Esophagus (tissue), 2 donors: ENCODE measurements at regions not wholly inside any gene's neighbourhood (a gene's known extent, or its start where the extent isn't known, plus 50 kb on each side); places are given as distances from the start of the nearest gene placed in this dataset.
"Not testable (repeated sequence)": the region's sequence is repeated elsewhere in the genome, so short reads cannot be mapped to it uniquely, and the experiment has no call there.

Source experiments
- H3K27ac ChIP-seq, 2 donors: one replicate each; pipeline ENCODE4 v1.5.1; 2013; ENCODE audit warnings: low read depth in 2 of 2, mild to moderate bottlenecking in 2 of 2, inconsistent platforms in 1 of 2, low read length in 1 of 2, moderate library complexity in 1 of 2
- H3K27me3 ChIP-seq, 2 donors: one replicate each; pipeline ENCODE4 v1.6.1; 2013; ENCODE audit warnings: low read length in 2 of 2, control low read depth in 1 of 2, mild to moderate bottlenecking in 1 of 2; ENCODE audit not compliant: insufficient read depth in 2 of 2, control insufficient read depth in 1 of 2
- H3K36me3 ChIP-seq, 2 donors: one replicate each; pipeline ENCODE4 v1.6.1; 2013; ENCODE audit warnings: low read length in 1 of 2; ENCODE audit not compliant: control insufficient read depth in 2 of 2, insufficient read depth in 2 of 2
- H3K4me1 ChIP-seq, 2 donors: one replicate each; pipeline ENCODE4 v1.6.1; 2013; ENCODE audit warnings: low read length in 1 of 2; ENCODE audit not compliant: control insufficient read depth in 2 of 2, insufficient read depth in 2 of 2
- H3K4me3 ChIP-seq, 2 donors: one replicate each; pipeline ENCODE4 v1.5.1; 2013; ENCODE audit warnings: low read length in 2 of 2, mild to moderate bottlenecking in 2 of 2, low read depth in 1 of 2, moderate library complexity in 1 of 2
- H3K9me3 ChIP-seq, 2 donors: one replicate each; pipeline ENCODE4 v1.6.1; 2013; ENCODE audit warnings: mild to moderate bottlenecking in 2 of 2, low read depth in 1 of 2, low read length in 1 of 2, moderate library complexity in 1 of 2; ENCODE audit not compliant: control insufficient read depth in 2 of 2, insufficient read depth in 1 of 2
- WGBS, 2 donors: extraction: QIAGEN DNeasy Blood & Tissue Kit; methylation state at CpG; one replicate each; pipeline ENCODE4 v1.1.7; 2013; 5-methylcytosine and 5-hydroxymethylcytosine counted together
- donor health status: healthy with polysubstance abuse.
- donor health status: Bipolar disorder and iron deficiency.

DNA sequence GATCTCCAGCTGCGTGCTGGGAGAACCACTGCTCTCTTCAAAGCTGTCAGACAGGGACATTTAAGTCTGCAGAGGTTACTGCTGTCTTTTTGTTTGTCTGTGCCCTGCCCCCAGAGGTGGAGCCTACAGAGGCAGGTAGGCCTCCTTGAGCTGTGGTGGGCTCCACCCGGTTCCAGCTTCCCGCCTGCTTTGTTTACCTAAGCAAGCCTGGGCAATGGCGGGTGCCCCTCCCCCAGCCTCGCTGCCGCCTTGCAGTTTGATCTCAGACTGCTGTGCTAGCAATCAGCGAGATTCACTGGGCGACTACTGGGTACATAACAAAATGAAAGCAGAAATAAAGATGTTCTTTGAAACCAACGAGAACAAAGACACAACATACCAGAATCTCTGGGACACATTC, 194.3 kb downstream of the OSR1 start:
- not testable (repeated sequence) for H3K27ac ChIP-seq, H3K4me1 ChIP-seq, H3K4me3 ChIP-seq, H3K27me3 ChIP-seq, H3K36me3 ChIP-seq, H3K9me3 ChIP-seq
- WGBS, 2 donors: 34 to 48% methylated on average over 8 to 9 of the region's 9 CpGs

DNA sequence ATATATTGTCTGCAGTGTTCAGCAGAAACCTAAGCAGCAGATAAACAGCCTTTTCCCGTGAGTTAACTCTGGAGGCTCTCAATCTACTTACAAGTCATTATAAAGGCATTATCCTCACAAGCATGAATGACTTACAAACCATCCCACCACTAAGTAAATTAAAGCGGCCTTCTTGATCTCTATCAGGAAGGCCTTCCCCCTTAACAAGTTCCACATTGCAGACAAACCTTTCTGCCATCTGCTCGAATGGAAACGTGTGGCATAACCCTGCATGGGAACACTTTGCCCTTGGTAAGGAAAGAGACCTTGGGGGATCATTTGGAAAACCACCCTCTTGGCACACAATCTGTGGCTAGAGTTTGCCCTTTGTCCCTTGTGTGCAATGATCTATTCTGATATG, 199.5 kb downstream of the OSR1 start:
- WGBS, 2 donors: 77 to 83% methylated on average over 4 of the region's 4 CpGs
- Histone ChIP-seq H3K4me1 (no peaks in the 10 kb centered on the region), H3K9me3 (no peaks in the 10 kb centered on the region)

DNA sequence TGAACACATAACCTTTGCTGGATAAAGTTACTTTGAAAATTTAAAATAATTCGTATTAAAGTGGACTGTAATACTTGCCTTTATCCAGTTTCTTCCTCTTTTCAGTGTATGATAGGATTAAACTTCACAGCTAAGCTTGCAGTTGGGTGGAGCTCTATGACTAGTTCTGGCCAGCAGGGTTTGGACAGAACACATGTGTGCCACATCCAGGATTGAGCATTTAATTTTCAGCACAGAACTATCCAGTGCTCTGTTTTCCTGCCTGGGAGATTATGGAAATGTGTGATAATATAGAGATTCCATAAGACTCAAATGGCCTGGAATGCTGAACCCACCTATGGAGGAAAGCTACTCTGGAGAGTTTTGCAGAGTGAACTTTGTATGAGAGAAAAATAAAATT, 200.2 kb downstream of the OSR1 start:
- no peaks in the 10 kb centered on the region for H3K9me3 ChIP-seq
- H3K27me3 ChIP-seq: no peaks in the 10 kb centered on the region
- 22 to 45% methylated on average over 1 of the region's 1 CpG for WGBS, 2 donors
- no peak overlapping the region for H3K27ac ChIP-seq
- H3K36me3 ChIP-seq: no peaks in the 10 kb centered on the region
- H3K4me3 ChIP-seq: no peak overlapping the region
- H3K4me1 ChIP-seq: no peaks in the 10 kb centered on the region

More for the DNA sequence above, 199.5 kb downstream of the OSR1 start:
- Histone ChIP-seq H3K36me3 (no peaks in the 10 kb centered on the region), H3K27ac (no peak overlapping the region), H3K27me3 (no peaks in the 10 kb centered on the region), H3K4me3 (no peak overlapping the region)

DNA sequence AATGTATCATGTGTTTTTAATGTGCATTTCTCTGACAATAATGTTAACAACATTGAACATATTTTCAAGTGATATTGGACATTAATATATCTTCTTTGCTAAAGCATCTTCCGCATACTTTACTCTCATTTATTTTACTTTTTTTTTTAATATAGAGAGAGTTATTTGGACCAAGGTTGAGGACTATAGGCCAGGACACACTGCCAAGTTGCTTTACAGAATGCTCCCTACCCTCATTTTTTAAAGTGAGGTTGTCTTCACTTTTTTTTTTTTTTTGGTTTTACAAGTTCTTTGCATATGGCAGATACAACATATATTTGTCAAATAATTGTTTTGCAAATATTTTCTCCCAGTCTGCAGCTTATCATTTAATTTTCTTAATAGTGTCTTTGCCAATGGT, 201.8 kb downstream of the OSR1 start:
- H3K36me3 ChIP-seq: no peaks in the 10 kb centered on the region
- H3K27ac ChIP-seq: no peak overlapping the region
- H3K27me3 ChIP-seq: no peaks in the 10 kb centered on the region
- no peaks in the 10 kb centered on the region for H3K9me3 ChIP-seq
- no peak overlapping the region for H3K4me3 ChIP-seq
- H3K4me1 ChIP-seq: no peaks in the 10 kb centered on the region
- 98% methylated on average over 1 of the region's 1 CpG for WGBS, 2 donors

DNA sequence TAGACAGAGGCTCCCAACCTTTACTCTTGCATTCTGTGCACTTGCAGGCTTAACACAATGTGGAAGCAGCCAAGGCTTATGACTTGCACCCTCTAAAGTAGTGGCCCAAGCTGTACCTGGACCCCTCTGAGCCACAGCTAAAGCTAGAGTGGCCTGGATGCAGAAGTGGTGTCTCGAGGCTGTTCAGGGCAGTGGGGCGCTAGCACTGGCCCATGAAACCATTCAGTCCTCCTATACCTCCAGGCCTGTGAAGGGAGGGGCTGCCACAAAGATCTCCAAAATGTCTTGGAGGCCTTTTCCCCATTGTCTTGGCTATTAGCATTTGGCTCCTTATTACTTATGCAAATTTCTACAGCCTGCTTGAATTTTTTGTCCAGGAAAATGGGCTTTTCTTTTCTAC, 207.7 kb downstream of the OSR1 start:
- H3K27me3 ChIP-seq: no peaks in the 10 kb centered on the region
- no peak overlapping the region for H3K27ac ChIP-seq
- H3K4me1 ChIP-seq: peaks cover 0 to 3% of the 10 kb centered on the region in 2 donors
- no peaks in the 10 kb centered on the region for H3K36me3 ChIP-seq
- WGBS, 2 donors: 85 to 91% methylated on average over 2 of the region's 2 CpGs
- peaks cover 3 to 6% of the 10 kb centered on the region in 2 donors for H3K9me3 ChIP-seq
- no peak overlapping the region for H3K4me3 ChIP-seq

DNA sequence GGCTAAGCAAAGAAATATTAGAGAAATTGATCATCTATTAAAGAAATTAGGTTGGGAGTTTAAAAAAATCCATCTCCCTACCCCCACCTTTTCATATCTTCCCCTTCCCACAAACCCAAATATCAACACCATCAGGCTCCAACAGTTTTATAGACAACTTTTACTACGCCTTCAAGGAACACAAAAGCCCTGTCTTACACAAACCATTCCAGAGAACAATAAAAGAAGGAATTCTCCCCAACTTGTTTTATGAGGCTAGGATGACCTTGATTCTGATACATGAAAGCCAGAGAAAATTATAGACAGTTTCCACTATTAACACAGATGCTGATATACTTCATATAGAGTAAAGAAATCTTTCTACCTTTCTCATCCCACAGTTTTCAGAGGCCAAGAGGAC, 211.6 kb downstream of the OSR1 start:
- Histone ChIP-seq H3K4me3 (no peak overlapping the region), H3K4me1 (peaks cover 0 to 3% of the 10 kb centered on the region in 2 donors), H3K27me3 (no peaks in the 10 kb centered on the region), H3K9me3 (peaks cover 3 to 6% of the 10 kb centered on the region in 2 donors), H3K36me3 (no peaks in the 10 kb centered on the region), H3K27ac (no peak overlapping the region)
- 84 to 86% methylated on average over 1 of the region's 1 CpG for WGBS, 2 donors

DNA sequence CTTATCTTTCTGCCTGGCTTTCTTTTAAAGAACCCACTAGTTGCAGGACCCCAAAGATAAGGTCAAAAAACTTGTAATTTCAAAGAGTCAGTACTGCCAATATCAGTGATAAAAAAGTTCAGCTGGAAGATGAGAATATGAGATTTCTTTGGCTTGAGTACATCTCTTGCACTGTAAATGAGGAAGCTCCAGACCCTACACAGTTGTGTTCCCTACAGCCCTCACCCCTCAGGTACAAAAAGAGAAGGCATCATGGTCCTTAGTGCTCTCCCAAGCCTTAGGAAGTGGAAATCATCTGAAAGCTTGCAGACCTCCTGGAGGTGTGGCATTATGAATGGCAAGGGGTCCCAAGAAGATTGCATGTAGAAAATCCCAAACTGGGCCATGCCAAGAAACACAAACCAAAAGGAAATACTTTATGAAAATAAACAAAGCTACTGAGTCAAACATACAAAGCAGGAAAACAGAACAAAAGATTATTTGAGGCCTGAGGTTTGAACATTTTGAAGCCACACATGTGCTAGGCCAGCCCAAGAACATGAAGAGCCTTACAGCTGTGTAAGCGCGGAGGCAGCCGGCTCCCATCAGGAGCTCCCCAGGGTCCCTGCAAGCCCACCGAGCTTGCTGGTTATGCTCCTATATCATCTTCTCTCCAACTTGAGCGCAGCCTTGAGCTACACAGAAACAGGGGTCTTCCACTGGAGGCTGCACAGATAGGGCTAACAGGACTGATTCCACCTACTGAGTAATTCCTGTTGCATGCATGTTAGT, 217.0 kb downstream of the OSR1 start:
- Histone ChIP-seq H3K4me3 (no peak overlapping the region), H3K4me1 (no peaks in the 10 kb centered on the region), H3K9me3 (no peaks in the 10 kb centered on the region), H3K36me3 (no peaks in the 10 kb centered on the region), H3K27ac (no peak overlapping the region), H3K27me3 (no peaks in the 10 kb centered on the region)
- 76 to 92% methylated on average over 5 of the region's 5 CpGs for WGBS, 2 donors

DNA sequence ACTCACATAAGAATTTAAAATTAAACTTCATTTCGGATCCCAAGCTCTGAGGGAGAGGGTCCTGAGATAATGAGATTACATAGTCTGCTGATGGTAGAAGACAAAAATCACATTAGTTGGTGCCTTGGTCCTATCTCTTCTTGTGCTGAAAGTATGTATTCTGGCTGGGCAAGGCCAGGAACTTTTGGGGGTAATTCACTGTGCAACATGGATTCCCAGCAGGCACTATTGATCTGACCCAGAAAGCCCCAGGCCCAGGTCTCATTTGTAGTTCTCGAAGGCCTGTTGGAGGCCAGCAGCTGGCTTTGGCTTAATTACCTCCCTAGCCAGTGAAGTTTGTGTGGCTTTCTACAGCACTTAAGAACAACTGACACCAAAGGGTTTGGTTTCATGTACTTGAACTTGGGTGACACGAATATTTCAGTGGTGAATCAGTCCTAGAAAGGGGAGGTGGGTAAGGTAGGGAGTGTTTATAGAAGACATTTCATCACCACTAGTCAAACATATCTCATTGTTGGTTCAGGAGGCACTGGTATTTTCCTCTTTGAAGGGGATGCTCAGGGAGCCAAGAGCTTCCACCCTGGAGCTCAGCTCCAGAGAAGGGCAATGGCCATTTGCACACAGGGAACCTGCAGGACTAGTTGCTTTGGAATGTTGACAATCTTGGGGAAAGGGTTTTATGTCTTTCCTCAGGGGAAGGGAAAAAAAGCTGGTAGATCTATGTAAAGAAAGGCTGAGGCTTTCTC, 217.8 kb downstream of the OSR1 start:
- Histone ChIP-seq H3K36me3 (no peaks in the 10 kb centered on the region), H3K9me3 (no peaks in the 10 kb centered on the region), H3K27ac (no peak overlapping the region), H3K27me3 (no peaks in the 10 kb centered on the region), H3K4me1 (no peaks in the 10 kb centered on the region), H3K4me3 (no peak overlapping the region)
- WGBS, 2 donors: 83 to 86% methylated on average over 3 of the region's 3 CpGs

DNA sequence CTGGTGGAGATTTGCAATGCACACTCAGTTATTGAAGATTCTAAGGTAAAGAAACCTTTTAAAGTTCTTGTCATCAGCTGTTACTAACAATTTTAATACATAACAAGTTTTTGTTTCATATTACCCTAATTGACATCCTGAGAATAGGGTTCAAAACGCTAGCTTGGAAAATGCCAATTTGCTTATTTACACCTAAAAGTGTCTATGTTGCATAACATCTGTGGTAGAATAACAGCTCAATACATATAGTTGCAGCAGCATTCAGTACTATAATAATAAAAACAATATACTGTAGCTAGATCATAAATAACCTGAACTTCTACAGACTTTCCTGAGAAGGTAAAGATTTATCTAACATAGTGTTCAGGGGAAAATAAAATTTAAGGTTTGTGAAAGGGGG, 219.0 kb downstream of the OSR1 start:
- H3K9me3 ChIP-seq: no peaks in the 10 kb centered on the region
- 84 to 98% methylated on average over 1 of the region's 1 CpG for WGBS, 2 donors

More for the DNA sequence above, 219.0 kb downstream of the OSR1 start:
- Histone ChIP-seq H3K36me3 (no peaks in the 10 kb centered on the region), H3K4me3 (no peak overlapping the region), H3K27me3 (no peaks in the 10 kb centered on the region), H3K4me1 (no peaks in the 10 kb centered on the region), H3K27ac (no peak overlapping the region)
